ENCODE measurements at regions not wholly inside any gene's neighbourhood (a gene's known extent, or its start where the extent isn't known, plus 50 kb on each side); places are given as distances from the start of the nearest gene placed in this dataset.

GRCh38 chr4:101600287-101600686 lies 190.2 kb upstream of the BANK1 start:
- TF ChIP-seq, protein P1, sequence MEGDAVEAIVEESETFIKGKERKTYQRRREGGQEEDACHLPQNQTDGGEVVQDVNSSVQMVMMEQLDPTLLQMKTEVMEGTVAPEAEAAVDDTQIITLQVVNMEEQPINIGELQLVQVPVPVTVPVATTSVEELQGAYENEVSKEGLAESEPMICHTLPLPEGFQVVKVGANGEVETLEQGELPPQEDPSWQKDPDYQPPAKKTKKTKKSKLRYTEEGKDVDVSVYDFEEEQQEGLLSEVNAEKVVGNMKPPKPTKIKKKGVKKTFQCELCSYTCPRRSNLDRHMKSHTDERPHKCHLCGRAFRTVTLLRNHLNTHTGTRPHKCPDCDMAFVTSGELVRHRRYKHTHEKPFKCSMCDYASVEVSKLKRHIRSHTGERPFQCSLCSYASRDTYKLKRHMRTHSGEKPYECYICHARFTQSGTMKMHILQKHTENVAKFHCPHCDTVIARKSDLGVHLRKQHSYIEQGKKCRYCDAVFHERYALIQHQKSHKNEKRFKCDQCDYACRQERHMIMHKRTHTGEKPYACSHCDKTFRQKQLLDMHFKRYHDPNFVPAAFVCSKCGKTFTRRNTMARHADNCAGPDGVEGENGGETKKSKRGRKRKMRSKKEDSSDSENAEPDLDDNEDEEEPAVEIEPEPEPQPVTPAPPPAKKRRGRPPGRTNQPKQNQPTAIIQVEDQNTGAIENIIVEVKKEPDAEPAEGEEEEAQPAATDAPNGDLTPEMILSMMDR (IDR thresholded peaks at IDR 0.05; ENCODE audit: low read depth, low read length, poor library complexity, severe bottlenecking), result no peak
- no peak for TF ChIP-seq EZH2phosphoT487 (IDR thresholded peaks at IDR 0.05; ENCODE audit: borderline replicate concordance, low read length)
